Skeletal muscle satellite cell (primary cell): ENCODE measurements at regions not wholly inside any gene's neighbourhood (a gene's known extent, or its start where the extent isn't known, plus 50 kb on each side); places are given as distances from the start of the nearest gene placed in this dataset.

Source experiments
- H3K27me3 ChIP-seq: 2 replicates; pipeline ENCODE4 v1.7.0; 2013; ENCODE audit warnings: low read length; ENCODE audit not compliant: control insufficient read depth, insufficient read depth
- H3K36me3 ChIP-seq: 2 replicates; pipeline ENCODE4 v1.7.0; 2013; ENCODE audit warnings: mild to moderate bottlenecking, control low read depth, low read length; ENCODE audit not compliant: insufficient read depth
- H3K4me1 ChIP-seq: 2 replicates; pipeline ENCODE4 v1.7.0; 2013; ENCODE audit warnings: low read length; ENCODE audit not compliant: control insufficient read depth, insufficient read depth
- H3K4me2 ChIP-seq: 2 replicates; pipeline ENCODE4 v1.7.0; 2013; ENCODE audit warnings: mild to moderate bottlenecking, low read length
- H3K4me3 ChIP-seq: 2 replicates; pipeline ENCODE4 v1.7.0; 2013; ENCODE audit warnings: low read length
- H3K9ac ChIP-seq: 2 replicates; pipeline ENCODE4 v1.7.0; 2013; ENCODE audit warnings: mild to moderate bottlenecking, low read depth, low read length, moderate library complexity
- H3K9me3 ChIP-seq: replicated peaks from 2 replicates; pipeline ENCODE4 v1.7.0; 2013; ENCODE audit warnings: mild to moderate bottlenecking, control low read depth, low read length

GRCh38 chr16:66273053-66273452 is 93.4 kb upstream of the CDH5 start:
- Histone ChIP-seq H3K4me2 (no peak overlapping the region), H3K9me3 (no peaks in the 10 kb centered on the region), H3K27me3 (peaks cover 8% of the 10 kb centered on the region), H3K4me3 (no peak overlapping the region), H3K4me1 (peaks cover 3% of the 10 kb centered on the region), H3K9ac (no peak overlapping the region), H3K36me3 (no peaks in the 10 kb centered on the region)

- Histone ChIP-seq H3K27me3 (peaks cover 8% of the 10 kb centered on the region), H3K9ac (no peak overlapping the region), H3K4me2 (no peak overlapping the region), H3K9me3 (no peaks in the 10 kb centered on the region), H3K4me1 (peaks cover 3% of the 10 kb centered on the region), H3K4me3 (no peak overlapping the region), H3K36me3 (no peaks in the 10 kb centered on the region)
Measured at GRCh38 chr16:66272461-66272860, 94.0 kb upstream of the CDH5 start.

GRCh38 chr16:66271074-66272060 is 95.1 kb upstream of the CDH5 start:
- H3K9me3 ChIP-seq = no peaks in the 10 kb centered on the region
- H3K4me1 ChIP-seq = peaks cover 11% of the 10 kb centered on the region
- no peak overlapping the region for H3K9ac ChIP-seq
- H3K4me2 ChIP-seq = no peak overlapping the region
- no peak overlapping the region for H3K4me3 ChIP-seq
- no peaks in the 10 kb centered on the region for H3K36me3 ChIP-seq
- peaks cover 8% of the 10 kb centered on the region for H3K27me3 ChIP-seq

- Histone ChIP-seq H3K4me2 (peak overlapping the region; percentile 78), H3K36me3 (no peaks in the 10 kb centered on the region), H3K4me3 (peak overlapping the region; percentile 62), H3K9me3 (no peaks in the 10 kb centered on the region), H3K27me3 (peaks cover 8% of the 10 kb centered on the region), H3K4me1 (peaks cover 15% of the 10 kb centered on the region), H3K9ac (no peak overlapping the region)
Measured at GRCh38 chr16:66270333-66270927, 96.1 kb upstream of the CDH5 start.

DNA sequence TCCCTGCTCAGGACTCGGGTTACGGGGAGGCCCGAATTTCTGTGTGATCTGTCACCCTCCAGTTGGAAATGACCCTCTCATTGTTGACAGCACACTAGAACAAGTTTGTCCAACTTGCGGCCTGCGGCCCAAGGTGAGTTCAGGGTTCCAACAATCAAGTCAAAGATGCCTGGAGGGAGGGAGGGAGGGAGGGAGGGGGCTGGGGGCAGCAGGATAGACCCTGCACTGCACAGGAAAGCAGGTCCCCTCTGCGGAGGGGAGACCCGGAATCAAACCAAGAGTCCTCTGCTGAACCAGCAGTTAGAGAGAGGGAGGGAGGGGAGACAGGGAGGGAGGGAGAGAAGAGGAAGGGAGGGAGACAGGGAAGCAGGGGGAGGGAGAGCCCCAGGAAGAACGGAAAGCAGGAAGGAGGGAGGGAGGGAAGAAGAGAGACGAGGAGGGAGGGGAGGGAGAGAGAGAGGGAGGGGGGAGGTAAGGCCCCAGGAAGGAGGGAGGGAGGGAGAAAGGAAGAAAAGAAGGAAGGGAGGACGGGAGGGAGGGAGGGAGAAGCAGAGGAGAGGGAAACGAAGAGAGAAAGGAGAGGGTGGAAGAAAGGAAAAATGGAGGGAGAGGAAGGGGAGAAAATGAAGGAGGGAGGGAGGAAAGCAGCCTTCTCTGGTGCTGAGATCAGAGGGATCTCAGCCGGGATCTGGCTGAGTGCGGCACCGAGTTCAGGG is 96.7 kb upstream of the CDH5 start:
- H3K4me2 ChIP-seq = peak overlapping the region; percentile 78
- H3K4me1 ChIP-seq = peaks cover 15% of the 10 kb centered on the region
- H3K4me3 ChIP-seq = no peak overlapping the region
- peaks cover 8% of the 10 kb centered on the region for H3K27me3 ChIP-seq
- no peaks in the 10 kb centered on the region for H3K9me3 ChIP-seq
- no peak overlapping the region for H3K9ac ChIP-seq
- H3K36me3 ChIP-seq = no peaks in the 10 kb centered on the region

GRCh38 chr16:66267292-66268014 is 99.0 kb upstream of the CDH5 start:
- H3K9me3 ChIP-seq = no peaks in the 10 kb centered on the region
- H3K4me3 ChIP-seq = no peak overlapping the region
- no peaks in the 10 kb centered on the region for H3K36me3 ChIP-seq
- no peak overlapping the region for H3K4me2 ChIP-seq
- peaks cover 20% of the 10 kb centered on the region for H3K4me1 ChIP-seq
- peaks cover 8% of the 10 kb centered on the region for H3K27me3 ChIP-seq
- no peak overlapping the region for H3K9ac ChIP-seq

- no peak overlapping the region for H3K9ac ChIP-seq
Measured at GRCh38 chr16:66266436-66267291, 99.8 kb upstream of the CDH5 start.

GRCh38 chr16:66265556-66266141 is 100.8 kb upstream of the CDH5 start:
- peaks cover 8% of the 10 kb centered on the region for H3K27me3 ChIP-seq
- no peak overlapping the region for H3K4me2 ChIP-seq
- no peak overlapping the region for H3K4me3 ChIP-seq
- peaks cover 20% of the 10 kb centered on the region for H3K4me1 ChIP-seq
- no peaks in the 10 kb centered on the region for H3K9me3 ChIP-seq
- H3K36me3 ChIP-seq = no peaks in the 10 kb centered on the region
- H3K9ac ChIP-seq = no peak overlapping the region

More at GRCh38 chr16:66266436-66267291, 99.8 kb upstream of the CDH5 start:
- no peaks in the 10 kb centered on the region for H3K36me3 ChIP-seq
- no peaks in the 10 kb centered on the region for H3K9me3 ChIP-seq
- no peak overlapping the region for H3K4me3 ChIP-seq
- peaks cover 20% of the 10 kb centered on the region for H3K4me1 ChIP-seq
- peaks cover 12% of the 10 kb centered on the region for H3K27me3 ChIP-seq
- peak overlapping the region; percentile 46 for H3K4me2 ChIP-seq

DNA sequence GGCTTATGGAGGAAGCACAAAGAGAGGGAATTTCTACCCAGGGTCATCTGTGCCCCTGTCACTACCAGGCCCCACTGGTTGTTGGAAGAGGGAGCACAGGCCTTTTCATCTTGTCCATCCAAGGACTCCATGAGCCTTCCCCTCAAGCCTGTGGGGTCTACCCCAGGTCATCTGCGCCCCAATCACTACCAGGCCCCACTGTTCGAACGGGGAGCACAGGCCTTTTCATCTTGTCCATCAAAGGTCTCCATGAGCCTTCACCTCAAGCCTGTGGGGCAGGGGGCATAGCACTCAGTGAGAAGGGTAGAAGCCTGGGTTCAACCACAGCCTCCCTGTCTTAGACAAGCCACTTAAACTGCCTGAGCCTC is 101.5 kb upstream of the CDH5 start:
- Histone ChIP-seq H3K36me3 (no peaks in the 10 kb centered on the region), H3K9ac (no peak overlapping the region), H3K27me3 (peaks cover 7% of the 10 kb centered on the region), H3K9me3 (no peaks in the 10 kb centered on the region), H3K4me2 (no peak overlapping the region), H3K4me1 (peaks cover 17% of the 10 kb centered on the region), H3K4me3 (no peak overlapping the region)

- Histone ChIP-seq H3K36me3 (no peaks in the 10 kb centered on the region), H3K27me3 (peaks cover 7% of the 10 kb centered on the region), H3K4me1 (peaks cover 17% of the 10 kb centered on the region), H3K4me2 (no peak overlapping the region), H3K4me3 (no peak overlapping the region), H3K9me3 (no peaks in the 10 kb centered on the region), H3K9ac (no peak overlapping the region)
Measured at GRCh38 chr16:66264311-66265047, 102.0 kb upstream of the CDH5 start.
